ENCODE measurements at regions not wholly inside any gene's neighbourhood (a gene's known extent, or its start where the extent isn't known, plus 50 kb on each side); places are given as distances from the start of the nearest gene placed in this dataset.

- ChIA-PET CTCF (interaction anchor here (1.4 to 1.5 kb wide), 2 partner anchors 12 to 14 kb away, joined by 3 read pairs; no protein-coding TSS in a partner anchor), POLR2A (no interaction called here)
- TF ChIP-seq CTCF (IDR thresholded peaks at IDR 0.05; ENCODE audit: control extremely low read depth, extremely low read depth, low read depth, missing control alignments), result no peak
- DNase-seq (ENCODE audit: extremely low spot score), result no peak
Measured at GRCh38 chr10:108598320-108598695, 1325.0 kb downstream of the XPNPEP1 start.

- DNase-seq (ENCODE audit: extremely low spot score), result no peak
- TF ChIP-seq CTCF (IDR thresholded peaks at IDR 0.05; ENCODE audit: control extremely low read depth, extremely low read depth, low read depth, missing control alignments), result no peak
- ChIA-PET POLR2A (no interaction called here), CTCF (interaction anchor here (1.4 kb wide), 1 partner anchor 13 kb away, joined by 3 read pairs; no protein-coding TSS in a partner anchor)
Measured at GRCh38 chr10:108597657-108598319, 1325.5 kb downstream of the XPNPEP1 start.

GRCh38 chr10:108597031-108597430 is 1326.3 kb downstream of the XPNPEP1 start:
- POLR2A ChIA-PET, result no interaction called here
- no peak for TF ChIP-seq CTCF (IDR thresholded peaks at IDR 0.05; ENCODE audit: control extremely low read depth, extremely low read depth, low read depth, missing control alignments)
- CTCF ChIA-PET, result no interaction called here
- no peak for DNase-seq (ENCODE audit: extremely low spot score)

- no peak for TF ChIP-seq CTCF (IDR thresholded peaks at IDR 0.05; ENCODE audit: control extremely low read depth, extremely low read depth, low read depth, missing control alignments)
- POLR2A ChIA-PET, result no interaction called here
- no peak for DNase-seq (ENCODE audit: extremely low spot score)
- CTCF ChIA-PET, result interaction anchor here (1.0 to 1.5 kb wide), 3 partner anchors 11 to 48 kb away, joined by 3 to 5 read pairs (median 3); no protein-coding TSS in a partner anchor
Measured at GRCh38 chr10:108592956-108593355, 1330.4 kb downstream of the XPNPEP1 start.

- no peak for TF ChIP-seq CTCF (IDR thresholded peaks at IDR 0.05; ENCODE audit: control extremely low read depth, extremely low read depth, low read depth, missing control alignments)
- CTCF ChIA-PET, result interaction anchor here (1.6 kb wide), 1 partner anchor 9 kb away, joined by 4 read pairs; no protein-coding TSS in a partner anchor
- no peak for DNase-seq (ENCODE audit: extremely low spot score)
- POLR2A ChIA-PET, result no interaction called here
Measured at GRCh38 chr10:108591417-108591816, 1331.9 kb downstream of the XPNPEP1 start.

- POLR2A ChIA-PET, result no interaction called here
- CTCF ChIA-PET, result no interaction called here
- no peak for TF ChIP-seq CTCF (IDR thresholded peaks at IDR 0.05; ENCODE audit: control extremely low read depth, extremely low read depth, low read depth, missing control alignments)
- DNase-seq (ENCODE audit: extremely low spot score), result no peak
Measured at GRCh38 chr10:108586424-108586823, 1336.9 kb downstream of the XPNPEP1 start.

Measured in GM10248 (cell line).